ENCODE measurements at regions not wholly inside any gene's neighbourhood (a gene's known extent, or its start where the extent isn't known, plus 50 kb on each side); places are given as distances from the start of the nearest gene placed in this dataset.

DNA sequence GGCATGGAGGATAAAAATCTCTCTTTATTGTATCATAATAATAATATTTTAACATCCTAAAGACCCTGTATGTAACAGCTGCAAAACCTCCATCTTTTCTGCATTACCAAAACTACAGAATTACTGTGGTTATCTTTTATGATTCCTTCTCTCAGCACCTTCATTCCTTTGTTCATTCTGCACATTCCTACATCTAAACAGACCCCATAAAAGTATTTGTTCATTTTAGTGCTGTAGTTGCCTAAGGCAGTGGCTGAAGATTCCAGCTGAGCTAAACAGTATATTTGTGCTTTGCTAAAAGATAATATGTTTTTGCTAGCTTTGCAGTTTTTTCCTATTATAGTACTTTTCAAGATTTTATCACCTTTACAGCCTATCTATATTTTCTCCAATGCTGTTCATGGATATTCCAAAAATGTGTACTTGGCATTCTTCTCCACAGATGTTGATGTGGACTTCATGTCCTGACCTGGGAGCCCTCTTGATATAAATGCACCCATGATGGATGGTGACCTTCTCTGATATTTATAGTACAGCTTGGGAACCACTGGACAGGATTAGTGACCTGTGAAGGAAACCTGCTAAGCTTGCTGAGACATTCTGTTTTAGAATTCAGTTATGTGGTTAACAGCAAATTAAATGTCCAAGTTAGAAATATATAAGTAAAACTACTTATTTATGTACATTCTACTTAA is 2832.9 kb upstream of the PCDH20 start:
- TF ChIP-seq EZH2 (IDR thresholded peaks at IDR 0.05) (no peak), POLR2AphosphoS5 (IDR thresholded peaks at IDR 0.05; ENCODE audit: borderline replicate concordance, low read depth, low read length) (no peak)
